ENCODE measurements at regions not wholly inside any gene's neighbourhood (a gene's known extent, or its start where the extent isn't known, plus 50 kb on each side); places are given as distances from the start of the nearest gene placed in this dataset.

GRCh38 chr2:151193576-151193975 is 68.1 kb downstream of the RBM43 start:
- TF ChIP-seq CTCF (IDR thresholded peaks at IDR 0.05; ENCODE audit: low read depth, low read length, missing input control) (no peak), SP1 (IDR thresholded peaks at IDR 0.05) (no peak), EGR1 (IDR thresholded peaks at IDR 0.05; ENCODE audit: low read depth in 2 of 2) (no peak)

Data from liver (tissue), 3 donors.